H9 (cell line): ENCODE measurements at regions not wholly inside any gene's neighbourhood (a gene's known extent, or its start where the extent isn't known, plus 50 kb on each side); places are given as distances from the start of the nearest gene placed in this dataset.
A peak's percentile ranks its signal among the peaks of the same experiment; 100 is the strongest.

ENCODE experiments used
- DNase-seq: peaks from one replicate; pipeline ENCODE4 v3.0.0-alpha.2; 2017
- H2AFZ ChIP-seq: one replicate; pipeline ENCODE4 v1.6.1; 2013; ENCODE audit warnings: mild to moderate bottlenecking, low read length, control low read depth, moderate library complexity
- H2AK5ac ChIP-seq: 2 replicates; pipeline ENCODE4 v1.6.1; 2013; ENCODE audit warnings: low read length, control low read depth, mixed read lengths; ENCODE audit not compliant: insufficient read length
- H2BK120ac ChIP-seq: one replicate; pipeline ENCODE4 v1.6.1; 2013; ENCODE audit warnings: low read depth, mild to moderate bottlenecking, low read length, control low read depth, inconsistent platforms; ENCODE audit not compliant: poor library complexity, severe bottlenecking
- H2BK12ac ChIP-seq: 2 replicates; pipeline ENCODE4 v1.6.1; 2013; ENCODE audit warnings: low read length, control low read depth, mixed read lengths, low read depth; ENCODE audit not compliant: insufficient read length
- H2BK15ac ChIP-seq: 2 replicates; pipeline ENCODE4 v1.6.1; 2013; ENCODE audit warnings: low read depth, low read length, control low read depth
- H2BK20ac ChIP-seq: one replicate; pipeline ENCODE4 v1.6.1; 2013; ENCODE audit warnings: low read depth, mild to moderate bottlenecking, low read length, control low read depth, inconsistent platforms; ENCODE audit not compliant: poor library complexity, severe bottlenecking
- H2BK5ac ChIP-seq: 2 replicates; pipeline ENCODE4 v1.6.1; 2013; ENCODE audit warnings: low read length, control low read depth, mixed read lengths; ENCODE audit not compliant: insufficient read length
- H3K14ac ChIP-seq: 2 replicates; pipeline ENCODE4 v1.6.1; 2013; ENCODE audit warnings: low read length, control low read depth; ENCODE audit not compliant: insufficient read depth
- H3K18ac ChIP-seq: 2 replicates; pipeline ENCODE4 v1.6.1; 2013; ENCODE audit warnings: low read depth, mild to moderate bottlenecking, mixed read lengths, low read length, control low read depth; ENCODE audit not compliant: insufficient read length
- H3K23ac ChIP-seq: 2 replicates; pipeline ENCODE4 v1.6.1; 2013; ENCODE audit warnings: low read length, control low read depth, mixed read lengths, low read depth; ENCODE audit not compliant: insufficient read length
- H3K23me2 ChIP-seq: 2 replicates; pipeline ENCODE4 v1.6.1; 2013; ENCODE audit warnings: low read depth, mild to moderate bottlenecking, mixed read lengths, low read length, control low read depth; ENCODE audit not compliant: insufficient read length, poor library complexity, severe bottlenecking
- H3K27ac ChIP-seq: 2 replicates; pipeline ENCODE4 v1.5.1; 2013; ENCODE audit warnings: low read length, control low read depth, mixed read lengths, low read depth; ENCODE audit not compliant: insufficient read length
- H3K27me3 ChIP-seq: 2 replicates; pipeline ENCODE4 v1.6.1; 2013; ENCODE audit warnings: low read length, control low read depth, inconsistent platforms; ENCODE audit not compliant: insufficient read depth
- H3K4ac ChIP-seq: 2 replicates; pipeline ENCODE4 v1.6.1; 2013; ENCODE audit warnings: low read depth, mild to moderate bottlenecking, control low read depth, inconsistent platforms, low read length, moderate library complexity
- H3K4me1 ChIP-seq: 2 replicates; pipeline ENCODE4 v1.6.1; 2013; ENCODE audit warnings: low read length, control low read depth, inconsistent platforms; ENCODE audit not compliant: insufficient read depth
- H3K4me2 ChIP-seq: 2 replicates; pipeline ENCODE4 v1.6.1; 2013; ENCODE audit warnings: low read length, control low read depth, mixed read lengths; ENCODE audit not compliant: insufficient read length, insufficient read depth
- H3K56ac ChIP-seq: 2 replicates; pipeline ENCODE4 v1.6.1; 2013; ENCODE audit warnings: low read depth, mild to moderate bottlenecking, mixed read lengths, low read length, control low read depth; ENCODE audit not compliant: insufficient read length
- H3K79me1 ChIP-seq: 2 replicates; pipeline ENCODE4 v1.6.1; 2013; ENCODE audit warnings: low read depth, mild to moderate bottlenecking, moderate library complexity, low read length, control low read depth, inconsistent platforms; ENCODE audit not compliant: insufficient read depth, poor library complexity, severe bottlenecking
- H3K79me2 ChIP-seq: 2 replicates; pipeline ENCODE4 v1.6.1; 2013; ENCODE audit warnings: low read length, control low read depth, inconsistent platforms; ENCODE audit not compliant: insufficient read depth
- H3K9ac ChIP-seq: 2 replicates; pipeline ENCODE4 v1.6.1; 2013; ENCODE audit warnings: low read length, control low read depth, mixed read lengths; ENCODE audit not compliant: insufficient read length; ENCODE audit errors: extremely low read depth
- H3K9me3 ChIP-seq: one replicate; pipeline ENCODE4 v1.6.1; 2013; ENCODE audit warnings: low read depth, low read length, inconsistent platforms; ENCODE audit not compliant: control insufficient read depth
- H3T11ph ChIP-seq: one replicate; pipeline ENCODE4 v1.6.1; 2013; ENCODE audit warnings: mild to moderate bottlenecking, low read length, control low read depth, inconsistent platforms
- H4K20me1 ChIP-seq: one replicate; pipeline ENCODE4 v1.6.1; 2013; ENCODE audit not compliant: control insufficient read depth, insufficient read length, insufficient read depth
- H4K5ac ChIP-seq: 2 replicates; pipeline ENCODE4 v1.6.1; 2013; ENCODE audit warnings: low read depth, mild to moderate bottlenecking, mixed read lengths, low read length, control low read depth; ENCODE audit not compliant: insufficient read length
- H4K8ac ChIP-seq: replicated peaks from 2 replicates; pipeline ENCODE4 v1.6.1; 2013; ENCODE audit warnings: low read length, control low read depth, mixed read lengths, low read depth; ENCODE audit not compliant: insufficient read length
- H4K91ac ChIP-seq: 2 replicates; pipeline ENCODE4 v1.6.1; 2013; ENCODE audit warnings: low read depth, mild to moderate bottlenecking, moderate library complexity, mixed read lengths, low read length, control low read depth; ENCODE audit not compliant: insufficient read length
- H3K27ac Mint-ChIP-seq, 3 experiments: 2 replicates in 2 of 3; 3 replicates in 1 of 3; pipeline ENCODE4 v1.8.0; 2020 to 2021; ENCODE audit warnings: mixed read lengths in 3 of 3, mild to moderate bottlenecking in 1 of 3, moderate library complexity in 1 of 3
- H3K27me3 Mint-ChIP-seq: 2 replicates; pipeline ENCODE4 v1.8.0; 2021; ENCODE audit warnings: low read depth, mild to moderate bottlenecking, moderate library complexity, mixed read lengths
- H3K36me3 Mint-ChIP-seq, 3 experiments: 2 replicates in 2 of 3; 3 replicates in 1 of 3; pipeline ENCODE4 v1.8.0; 2020 to 2021; ENCODE audit warnings: low read depth in 3 of 3, mixed read lengths in 3 of 3; ENCODE audit not compliant: insufficient read depth in 1 of 3
- H3K4me1 Mint-ChIP-seq, 2 experiments: 2 replicates each; pipeline ENCODE4 v1.8.0; 2020; ENCODE audit warnings: mixed read lengths in 2 of 2
- H3K4me3 Mint-ChIP-seq, 2 experiments: 2 replicates in 1 of 2; 3 replicates in 1 of 2; pipeline ENCODE4 v1.8.0; 2020 to 2021; ENCODE audit warnings: mild to moderate bottlenecking in 2 of 2, mixed read lengths in 2 of 2, moderate library complexity in 1 of 2
- H3K9me3 Mint-ChIP-seq, 2 experiments: 2 replicates in 1 of 2; 3 replicates in 1 of 2; pipeline ENCODE4 v1.8.0; 2020; ENCODE audit warnings: mild to moderate bottlenecking in 2 of 2, mixed read lengths in 2 of 2, moderate library complexity in 1 of 2
- WGBS: extraction: QIAGEN DNeasy Blood & Tissue Kit; methylation state at CpG from one replicate; pipeline ENCODE4 v1.1.7; 2013; ENCODE audit warnings: missing lambda C conversion rate, low lambda C conversion rate, mixed read lengths; ENCODE audit not compliant: insufficient read length; ENCODE audit errors: extremely low coverage; 5-methylcytosine and 5-hydroxymethylcytosine counted together
- TF ChIP-seq, protein P1 (sequence below): fragments of 200-600 bp; sonication (generic); conservative IDR thresholded peaks from 3 replicates; pipeline ENCODE4 v1.8.0; 2021; ENCODE audit warnings: antibody characterized with exemption, mild to moderate bottlenecking

DNA sequence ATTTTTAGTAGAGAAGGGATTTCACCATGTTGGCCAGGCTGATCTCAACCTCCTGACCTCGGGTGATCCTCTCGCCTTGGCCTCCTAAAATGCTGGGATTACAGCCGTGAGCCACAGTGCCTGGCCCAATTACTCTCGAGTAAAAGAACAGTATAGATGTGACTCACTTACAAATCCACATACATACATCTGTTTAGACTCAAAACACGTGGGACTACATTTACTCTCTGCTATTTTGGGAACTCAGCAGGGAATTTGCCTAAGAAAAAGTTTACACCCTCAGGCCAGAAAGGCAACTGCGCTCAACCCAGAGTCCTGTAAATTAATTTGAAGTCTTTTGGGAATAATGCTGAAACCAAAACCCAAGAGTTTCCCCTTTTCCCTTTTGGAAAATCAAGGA lies 289.7 kb downstream of the KLF6 start:
- H3K23me2 ChIP-seq: no peaks in the 10 kb centered on the region
- H3K4ac ChIP-seq: no peak overlapping the region
- no peak overlapping the region for H4K5ac ChIP-seq
- no peak overlapping the region for H3K18ac ChIP-seq
- H3K27ac ChIP-seq: no peak overlapping the region
- H2AK5ac ChIP-seq: no peak overlapping the region
- H3K23ac ChIP-seq: no peak overlapping the region
- H4K8ac ChIP-seq: no peak overlapping the region
- no peaks in the 10 kb centered on the region for H3K79me1 ChIP-seq
- peaks cover 14% of the 10 kb centered on the region; the same call in 1 of the 2 replicates for H3K4me1 ChIP-seq
- no CpG with 5 or more reads among the region's 6 CpGs for WGBS
- H2AFZ ChIP-seq: no peak overlapping the region
- no peak overlapping the region for H4K91ac ChIP-seq
- Mint-ChIP-seq H3K27ac (no peak overlapping the region; a peak in 1 of 7 replicates), H3K4me3 (no peak overlapping the region), H3K4me1 (peaks cover 31 to 44% of the 10 kb centered on the region in 2 experiments), H3K9me3 (no peaks in the 10 kb centered on the region), H3K27me3 (no peaks in the 10 kb centered on the region), H3K36me3 (no peaks in the 10 kb centered on the region)
- no peaks in the 10 kb centered on the region for H3K79me2 ChIP-seq
- no peaks in the 10 kb centered on the region for H3K9me3 ChIP-seq
- H2BK12ac ChIP-seq: peak overlapping the region; percentile 22
- H2BK15ac ChIP-seq: no peak overlapping the region
- no peak for DNase-seq
- no peak overlapping the region for H3K9ac ChIP-seq
- no peak overlapping the region for H3K56ac ChIP-seq
- TF ChIP-seq, protein P1, sequence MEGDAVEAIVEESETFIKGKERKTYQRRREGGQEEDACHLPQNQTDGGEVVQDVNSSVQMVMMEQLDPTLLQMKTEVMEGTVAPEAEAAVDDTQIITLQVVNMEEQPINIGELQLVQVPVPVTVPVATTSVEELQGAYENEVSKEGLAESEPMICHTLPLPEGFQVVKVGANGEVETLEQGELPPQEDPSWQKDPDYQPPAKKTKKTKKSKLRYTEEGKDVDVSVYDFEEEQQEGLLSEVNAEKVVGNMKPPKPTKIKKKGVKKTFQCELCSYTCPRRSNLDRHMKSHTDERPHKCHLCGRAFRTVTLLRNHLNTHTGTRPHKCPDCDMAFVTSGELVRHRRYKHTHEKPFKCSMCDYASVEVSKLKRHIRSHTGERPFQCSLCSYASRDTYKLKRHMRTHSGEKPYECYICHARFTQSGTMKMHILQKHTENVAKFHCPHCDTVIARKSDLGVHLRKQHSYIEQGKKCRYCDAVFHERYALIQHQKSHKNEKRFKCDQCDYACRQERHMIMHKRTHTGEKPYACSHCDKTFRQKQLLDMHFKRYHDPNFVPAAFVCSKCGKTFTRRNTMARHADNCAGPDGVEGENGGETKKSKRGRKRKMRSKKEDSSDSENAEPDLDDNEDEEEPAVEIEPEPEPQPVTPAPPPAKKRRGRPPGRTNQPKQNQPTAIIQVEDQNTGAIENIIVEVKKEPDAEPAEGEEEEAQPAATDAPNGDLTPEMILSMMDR: no peak
- no peaks in the 10 kb centered on the region for H3K27me3 ChIP-seq
- no peak overlapping the region for H2BK5ac ChIP-seq
- H3T11ph ChIP-seq: no peak overlapping the region
- H4K20me1 ChIP-seq: no peaks in the 10 kb centered on the region
- H3K4me2 ChIP-seq: no peak overlapping the region
- no peak overlapping the region for H2BK20ac ChIP-seq
- H3K14ac ChIP-seq: no peak overlapping the region; the same call in 1 of the 2 replicates
- no peak overlapping the region for H2BK120ac ChIP-seq
